ENCODE measurements at regions not wholly inside any gene's neighbourhood (a gene's known extent, or its start where the extent isn't known, plus 50 kb on each side); places are given as distances from the start of the nearest gene placed in this dataset.

- TF ChIP-seq, protein P1, sequence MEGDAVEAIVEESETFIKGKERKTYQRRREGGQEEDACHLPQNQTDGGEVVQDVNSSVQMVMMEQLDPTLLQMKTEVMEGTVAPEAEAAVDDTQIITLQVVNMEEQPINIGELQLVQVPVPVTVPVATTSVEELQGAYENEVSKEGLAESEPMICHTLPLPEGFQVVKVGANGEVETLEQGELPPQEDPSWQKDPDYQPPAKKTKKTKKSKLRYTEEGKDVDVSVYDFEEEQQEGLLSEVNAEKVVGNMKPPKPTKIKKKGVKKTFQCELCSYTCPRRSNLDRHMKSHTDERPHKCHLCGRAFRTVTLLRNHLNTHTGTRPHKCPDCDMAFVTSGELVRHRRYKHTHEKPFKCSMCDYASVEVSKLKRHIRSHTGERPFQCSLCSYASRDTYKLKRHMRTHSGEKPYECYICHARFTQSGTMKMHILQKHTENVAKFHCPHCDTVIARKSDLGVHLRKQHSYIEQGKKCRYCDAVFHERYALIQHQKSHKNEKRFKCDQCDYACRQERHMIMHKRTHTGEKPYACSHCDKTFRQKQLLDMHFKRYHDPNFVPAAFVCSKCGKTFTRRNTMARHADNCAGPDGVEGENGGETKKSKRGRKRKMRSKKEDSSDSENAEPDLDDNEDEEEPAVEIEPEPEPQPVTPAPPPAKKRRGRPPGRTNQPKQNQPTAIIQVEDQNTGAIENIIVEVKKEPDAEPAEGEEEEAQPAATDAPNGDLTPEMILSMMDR (IDR thresholded peaks at IDR 0.05), result no peak
- TF ChIP-seq POLR2A (IDR thresholded peaks at IDR 0.05), result no peak
These were observed 80.6 kb downstream of the IRF8 start for GRCh38 chr16:85979605-85980004.

Data from lower leg skin (tissue), 3 donors.